Esophagus squamous epithelium (tissue), 5 donors: ENCODE measurements at regions not wholly inside any gene's neighbourhood (a gene's known extent, or its start where the extent isn't known, plus 50 kb on each side); places are given as distances from the start of the nearest gene placed in this dataset.

Experiments used
- DNase-seq: peaks from one replicate; lab custom pipeline; 2025; lab: John Stamatoyannopoulos, UW
- H3K27ac ChIP-seq, 4 donors: fragments of 200-600 bp; sonication (generic); one replicate each; pipeline ENCODE4 v1.5.1; 2016 to 2019; ENCODE audit warnings: mild to moderate bottlenecking in 1 of 4
- H3K27me3 ChIP-seq, 4 donors: fragments of 200-600 bp; sonication (generic); 1 replicate in 3 of 4; 2 replicates in 1 of 4; pipeline versions ENCODE4 v1.5.1 to v1.6.0; 2017 to 2021; ENCODE audit warnings: antibody characterized with exemption in 1 of 4
- H3K36me3 ChIP-seq, 3 donors: fragments of 200-600 bp; sonication (generic); one replicate each; pipeline ENCODE4 v1.5.1; 2016 to 2019
- H3K4me1 ChIP-seq, 3 donors: fragments of 200-600 bp; sonication (generic); one replicate each; pipeline ENCODE4 v1.5.1; 2017 to 2019
- H3K4me3 ChIP-seq, 4 donors: fragments of 200-600 bp; sonication (generic); 1 replicate in 3 of 4; 2 replicates in 1 of 4; pipeline ENCODE4 v1.5.1; 2016 to 2019; ENCODE audit warnings: mild to moderate bottlenecking in 2 of 4, moderate library complexity in 1 of 4
- H3K9me3 ChIP-seq, 3 donors: fragments of 200-600 bp; sonication (generic); one replicate each; pipeline ENCODE4 v1.5.1; 2016 to 2019
- POLR2A ChIP-seq, 4 donors: fragments of 450-650 bp; IDR thresholded peaks; one replicate each; pipeline ENCODE4 v1.6.1; 2017; ENCODE audit warnings: antibody characterized with exemption in 4 of 4, mild to moderate bottlenecking in 4 of 4, moderate library complexity in 3 of 4
- WGBS, 2 donors: methylation state at CpG; one replicate each; pipeline ENCODE4 v1.1.5; 2018; 5-methylcytosine and 5-hydroxymethylcytosine counted together
- intact Hi-C: fragments of 100-400 bp; cut with DNase I; formaldehyde crosslinking; loops from one replicate; pipeline ENCODE4 v1.15.0; 2022
- TF ChIP-seq, protein P1 (sequence below), 6 experiments: fragments of 450-650 bp in 4 of 6; fragments of 200-600 bp in 2 of 6; sonication (generic) in 2 of 6; IDR thresholded peaks; one replicate each; pipeline ENCODE4 v1.5.1; 2016 to 2019; ENCODE audit warnings: antibody characterized with exemption in 6 of 6, mild to moderate bottlenecking in 4 of 6, moderate library complexity in 4 of 6
- donor health status: DM: yes; HTN: yes; CAD: no.

DNA sequence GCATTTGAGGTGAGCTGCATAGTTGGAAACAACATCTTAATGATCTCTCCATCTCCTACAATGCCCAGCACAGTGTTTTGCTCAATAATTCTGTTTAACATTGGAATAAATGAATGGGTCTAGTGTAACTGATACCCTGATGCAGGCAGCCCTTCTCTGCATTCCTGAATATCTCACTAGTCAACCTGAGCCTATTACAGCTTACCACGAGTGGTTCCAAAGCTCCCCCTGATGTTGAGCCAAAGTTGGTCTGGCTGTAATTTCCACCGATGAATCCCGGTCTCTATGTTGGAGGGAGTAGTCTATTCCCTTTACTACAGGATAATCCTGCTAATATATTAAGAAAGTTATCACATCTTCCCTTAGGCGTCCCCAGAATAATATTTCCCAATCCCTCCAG, 63.8 kb downstream of the ZBTB18 start:
- no peaks in the 10 kb centered on the region for H3K36me3 ChIP-seq
- peaks cover 0 to 13% (median 0%) of the 10 kb centered on the region in 4 donors for H3K27me3 ChIP-seq
- intact Hi-C loops = no loop called here
- no peak for TF ChIP-seq POLR2A (IDR thresholded peaks at IDR 0.05)
- TF ChIP-seq, protein P1, sequence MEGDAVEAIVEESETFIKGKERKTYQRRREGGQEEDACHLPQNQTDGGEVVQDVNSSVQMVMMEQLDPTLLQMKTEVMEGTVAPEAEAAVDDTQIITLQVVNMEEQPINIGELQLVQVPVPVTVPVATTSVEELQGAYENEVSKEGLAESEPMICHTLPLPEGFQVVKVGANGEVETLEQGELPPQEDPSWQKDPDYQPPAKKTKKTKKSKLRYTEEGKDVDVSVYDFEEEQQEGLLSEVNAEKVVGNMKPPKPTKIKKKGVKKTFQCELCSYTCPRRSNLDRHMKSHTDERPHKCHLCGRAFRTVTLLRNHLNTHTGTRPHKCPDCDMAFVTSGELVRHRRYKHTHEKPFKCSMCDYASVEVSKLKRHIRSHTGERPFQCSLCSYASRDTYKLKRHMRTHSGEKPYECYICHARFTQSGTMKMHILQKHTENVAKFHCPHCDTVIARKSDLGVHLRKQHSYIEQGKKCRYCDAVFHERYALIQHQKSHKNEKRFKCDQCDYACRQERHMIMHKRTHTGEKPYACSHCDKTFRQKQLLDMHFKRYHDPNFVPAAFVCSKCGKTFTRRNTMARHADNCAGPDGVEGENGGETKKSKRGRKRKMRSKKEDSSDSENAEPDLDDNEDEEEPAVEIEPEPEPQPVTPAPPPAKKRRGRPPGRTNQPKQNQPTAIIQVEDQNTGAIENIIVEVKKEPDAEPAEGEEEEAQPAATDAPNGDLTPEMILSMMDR (IDR thresholded peaks at IDR 0.05) = no peak
- H3K4me1 ChIP-seq = no peaks in the 10 kb centered on the region
- WGBS, 2 donors = 61 to 82% methylated on average over 4 of the region's 4 CpGs
- no peak overlapping the region for H3K27ac ChIP-seq
- no peak for DNase-seq
- no peaks in the 10 kb centered on the region for H3K9me3 ChIP-seq
- no peak overlapping the region for H3K4me3 ChIP-seq

DNA sequence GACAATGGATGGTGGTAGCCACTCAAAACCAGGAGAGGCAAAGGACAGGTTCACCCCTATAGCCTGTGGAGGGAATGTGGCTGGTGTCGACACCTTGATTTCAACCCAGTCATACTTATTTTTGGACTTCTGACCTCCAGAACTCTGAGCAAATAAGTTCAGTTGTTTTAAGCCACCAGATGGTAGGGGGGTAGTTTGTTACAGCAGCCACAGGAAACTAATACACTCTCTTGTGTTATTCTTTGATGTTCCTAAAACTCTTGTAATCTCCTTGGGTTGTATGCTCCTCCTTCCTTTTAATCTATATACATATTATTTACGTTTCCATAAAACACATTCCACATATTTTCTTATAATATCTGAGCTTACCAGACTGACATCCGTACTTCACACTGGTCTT, 65.9 kb downstream of the ZBTB18 start:
- no peaks in the 10 kb centered on the region for H3K9me3 ChIP-seq
- 78 to 84% methylated on average over 3 of the region's 3 CpGs for WGBS, 2 donors
- intact Hi-C loops = no loop called here
- no peak for DNase-seq
- TF ChIP-seq POLR2A (IDR thresholded peaks at IDR 0.05) = no peak
- TF ChIP-seq, protein P1 (IDR thresholded peaks at IDR 0.05) = no peak
- no peak overlapping the region for H3K4me3 ChIP-seq
- H3K27ac ChIP-seq = no peak overlapping the region
- H3K36me3 ChIP-seq = no peaks in the 10 kb centered on the region
- no peaks in the 10 kb centered on the region for H3K4me1 ChIP-seq
- H3K27me3 ChIP-seq = peaks cover 0 to 20% (median 0%) of the 10 kb centered on the region in 4 donors

DNA sequence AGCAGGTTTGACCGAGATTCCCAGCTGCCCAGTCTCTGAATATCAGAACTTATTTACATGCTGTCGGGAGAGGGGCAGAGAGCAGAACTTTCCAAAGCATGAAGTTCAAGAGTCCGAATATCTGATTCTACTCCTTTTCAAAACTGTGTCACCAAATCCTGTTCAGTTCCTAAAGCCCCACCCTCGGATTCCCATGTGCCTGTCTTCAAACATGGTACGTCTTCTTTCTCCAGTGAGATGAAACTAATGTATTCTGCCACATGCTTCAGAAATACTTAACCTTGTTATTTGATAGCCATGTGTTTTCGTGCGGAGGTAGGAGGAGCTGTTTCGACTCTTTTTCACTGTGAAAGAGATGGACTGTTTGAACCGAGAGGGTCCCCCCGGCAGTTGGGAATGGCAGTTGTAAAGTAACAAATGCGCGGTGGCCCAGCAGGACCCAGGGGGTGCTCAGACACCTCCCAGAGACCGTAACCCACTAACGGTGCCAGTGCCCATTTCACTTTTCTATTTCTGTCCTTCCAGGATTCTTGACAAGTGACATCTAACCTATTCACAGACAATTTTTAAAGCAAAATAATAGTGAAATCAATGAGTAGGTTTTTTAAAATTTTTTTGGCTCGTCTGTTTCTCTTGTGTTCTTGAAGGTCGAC, 67.2 kb downstream of the ZBTB18 start:
- 37 to 39% methylated on average over 15 to 16 of the region's 16 CpGs for WGBS, 2 donors
- TF ChIP-seq, protein P1 (IDR thresholded peaks at IDR 0.05) = no peak
- no peak for TF ChIP-seq POLR2A (IDR thresholded peaks at IDR 0.05)
- peaks cover 0 to 28% (median 0%) of the 10 kb centered on the region in 4 donors for H3K27me3 ChIP-seq

DNA sequence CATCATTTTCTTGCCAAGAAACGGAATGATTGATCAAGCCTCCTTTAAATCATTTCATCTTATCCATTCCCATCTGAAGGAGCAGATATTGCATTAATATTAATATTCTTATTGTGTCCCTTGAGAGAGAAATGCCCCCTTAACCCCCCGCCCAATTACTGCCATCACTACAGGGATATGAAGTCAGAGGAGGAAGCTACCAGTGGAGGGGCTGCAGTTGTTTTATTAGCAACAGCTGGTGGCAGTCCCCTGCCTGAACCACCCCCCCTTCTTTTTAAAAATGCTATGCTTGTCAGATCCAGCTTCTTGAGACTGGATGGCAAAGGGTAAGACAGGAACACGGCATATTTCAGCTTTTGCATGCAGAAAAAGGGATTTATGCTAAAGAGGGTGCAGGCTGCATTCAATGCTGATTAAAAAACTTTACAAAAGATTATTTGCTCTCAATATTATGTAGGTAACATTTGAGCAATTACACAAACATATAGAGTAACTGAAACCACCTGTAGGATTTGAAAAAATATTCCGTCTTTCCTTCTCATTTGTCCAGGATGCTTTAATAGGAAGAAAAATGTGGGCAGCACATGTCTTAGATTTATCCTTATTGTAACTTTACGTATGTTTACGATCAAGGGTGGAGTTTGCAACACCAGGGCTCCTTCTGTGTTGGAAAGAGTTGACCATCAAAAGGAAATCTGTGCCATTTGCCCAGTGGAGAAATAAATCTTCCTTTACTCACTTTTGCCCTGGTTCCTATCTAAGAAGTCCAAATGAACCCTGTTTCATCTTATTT, 77.7 kb downstream of the ZBTB18 start:
- H3K4me3 ChIP-seq = no peak overlapping the region
- H3K4me1 ChIP-seq = no peaks in the 10 kb centered on the region
- H3K27me3 ChIP-seq = peaks cover 0 to 2% (median 0%) of the 10 kb centered on the region in 4 donors
- no peak for DNase-seq
- intact Hi-C loops = no loop called here
- WGBS, 2 donors = 68 to 81% methylated on average over 6 of the region's 6 CpGs
- H3K27ac ChIP-seq = no peak overlapping the region
- no peaks in the 10 kb centered on the region for H3K36me3 ChIP-seq
- H3K9me3 ChIP-seq = peaks cover 0 to 4% (median 0%) of the 10 kb centered on the region in 3 donors
- TF ChIP-seq, protein P1 (IDR thresholded peaks at IDR 0.05) = no peak
- no peak for TF ChIP-seq POLR2A (IDR thresholded peaks at IDR 0.05)

More for the DNA sequence above, 67.2 kb downstream of the ZBTB18 start:
- H3K27ac ChIP-seq = no peak overlapping the region
- no peaks in the 10 kb centered on the region for H3K9me3 ChIP-seq
- no peak for DNase-seq
- no peaks in the 10 kb centered on the region for H3K4me1 ChIP-seq
- no peak overlapping the region for H3K4me3 ChIP-seq
- intact Hi-C loops = no loop called here
- no peaks in the 10 kb centered on the region for H3K36me3 ChIP-seq

DNA sequence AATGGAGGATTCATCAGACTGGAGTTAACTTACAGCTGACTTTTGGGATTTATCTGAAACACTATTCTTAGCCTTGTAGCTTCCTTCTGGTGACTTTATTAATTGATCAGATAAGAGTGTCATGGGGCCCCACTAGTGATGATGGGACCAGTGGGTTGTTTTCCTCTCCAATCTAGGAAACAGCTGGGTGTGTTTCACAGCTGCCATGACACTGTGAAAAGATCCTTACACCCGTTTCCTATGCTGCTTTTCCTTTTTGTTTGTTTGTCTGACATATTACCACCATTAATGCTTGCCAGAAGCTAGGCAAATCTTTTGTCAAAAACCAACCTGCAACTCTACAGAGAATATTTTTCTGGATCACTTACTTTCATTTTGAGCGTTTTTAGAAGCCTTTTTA, 86.2 kb downstream of the ZBTB18 start:
- Histone ChIP-seq H3K36me3 (no peaks in the 10 kb centered on the region), H3K27ac (no peak overlapping the region), H3K9me3 (no peaks in the 10 kb centered on the region), H3K27me3 (peaks cover 0 to 4% (median 0%) of the 10 kb centered on the region in 4 donors), H3K4me1 (no peaks in the 10 kb centered on the region), H3K4me3 (no peak overlapping the region)
- 23 to 28% methylated on average over 2 of the region's 2 CpGs for WGBS, 2 donors
- TF ChIP-seq, protein P1 (IDR thresholded peaks at IDR 0.05) = no peak
- no peak for TF ChIP-seq POLR2A (IDR thresholded peaks at IDR 0.05)
- intact Hi-C loops = no loop called here
- DNase-seq = no peak
